ENCODE measurements at regions not wholly inside any gene's neighbourhood (a gene's known extent, or its start where the extent isn't known, plus 50 kb on each side); places are given as distances from the start of the nearest gene placed in this dataset.
"Not testable (repeated sequence)": the region's sequence is repeated elsewhere in the genome, so short reads cannot be mapped to it uniquely, and the experiment has no call there.

GRCh38 chrX:10676235-10676957 is 56.0 kb upstream of the MID1 start:
- in situ Hi-C loops (cut with MboI; ENCODE audit: low sequenced_read_pairs) = no loop called here

- in situ Hi-C loops (cut with MboI; ENCODE audit: low sequenced_read_pairs) = no loop called here
These were observed 57.1 kb upstream of the MID1 start for GRCh38 chrX:10677490-10677889.

- in situ Hi-C loops (cut with MboI; ENCODE audit: low sequenced_read_pairs) = no loop called here
These were observed 59.0 kb upstream of the MID1 start for GRCh38 chrX:10679387-10679786.

- in situ Hi-C loops (cut with MboI; ENCODE audit: low sequenced_read_pairs) = no loop called here
These were observed 60.8 kb upstream of the MID1 start for GRCh38 chrX:10681167-10681566.

- in situ Hi-C loops (cut with MboI; ENCODE audit: low sequenced_read_pairs) = not testable (repeated sequence)
These were observed 63.2 kb upstream of the MID1 start for GRCh38 chrX:10683631-10684030.

GRCh38 chrX:10685923-10686595 is 65.7 kb upstream of the MID1 start:
- in situ Hi-C loops (cut with MboI; ENCODE audit: low sequenced_read_pairs) = no loop called here

- in situ Hi-C loops (cut with MboI; ENCODE audit: low sequenced_read_pairs) = not testable (repeated sequence)
These were observed 71.4 kb upstream of the MID1 start for GRCh38 chrX:10691751-10692150.

- in situ Hi-C loops (cut with MboI; ENCODE audit: low sequenced_read_pairs) = no loop called here
These were observed 77.4 kb upstream of the MID1 start for GRCh38 chrX:10697616-10698317.

GRCh38 chrX:10698318-10698640 is 77.9 kb upstream of the MID1 start:
- in situ Hi-C loops (cut with MboI; ENCODE audit: low sequenced_read_pairs) = no loop called here

- in situ Hi-C loops (cut with MboI; ENCODE audit: low sequenced_read_pairs) = loop anchor here (25.0 kb wide), 1 partner anchor 515 kb away; no protein-coding TSS in a partner anchor
These were observed 81.6 kb upstream of the MID1 start for GRCh38 chrX:10702031-10702430.

- in situ Hi-C loops (cut with MboI; ENCODE audit: low sequenced_read_pairs) = loop anchor here (25.0 kb wide), 1 partner anchor 519 kb away; no protein-coding TSS in a partner anchor
These were observed 86.0 kb upstream of the MID1 start for GRCh38 chrX:10706342-10706741.

GRCh38 chrX:10707773-10708172 is 87.4 kb upstream of the MID1 start:
- in situ Hi-C loops (cut with MboI; ENCODE audit: low sequenced_read_pairs) = loop anchor here (25.0 kb wide), 1 partner anchor 520 kb away; no protein-coding TSS in a partner anchor

GRCh38 chrX:10709276-10709675 is 88.9 kb upstream of the MID1 start:
- in situ Hi-C loops (cut with MboI; ENCODE audit: low sequenced_read_pairs) = loop anchor here (25.0 kb wide), 1 partner anchor 522 kb away; no protein-coding TSS in a partner anchor

GRCh38 chrX:10714531-10714930 is 94.1 kb upstream of the MID1 start:
- in situ Hi-C loops (cut with MboI; ENCODE audit: low sequenced_read_pairs) = loop anchor here (25.0 kb wide), 1 partner anchor 527 kb away; no protein-coding TSS in a partner anchor

GRCh38 chrX:10722851-10723250 is 102.5 kb upstream of the MID1 start:
- in situ Hi-C loops (cut with MboI; ENCODE audit: low sequenced_read_pairs) = loop anchor here (25.0 kb wide), 1 partner anchor 536 kb away; no protein-coding TSS in a partner anchor

GRCh38 chrX:10725071-10725470 is 104.7 kb upstream of the MID1 start:
- in situ Hi-C loops (cut with MboI; ENCODE audit: low sequenced_read_pairs) = no loop called here

GRCh38 chrX:10726647-10727046 is 106.3 kb upstream of the MID1 start:
- in situ Hi-C loops (cut with MboI; ENCODE audit: low sequenced_read_pairs) = no loop called here

- in situ Hi-C loops (cut with MboI; ENCODE audit: low sequenced_read_pairs) = no loop called here
These were observed 108.5 kb upstream of the MID1 start for GRCh38 chrX:10728806-10729389.

GRCh38 chrX:10739426-10739825 is 119.0 kb upstream of the MID1 start:
- in situ Hi-C loops (cut with MboI; ENCODE audit: low sequenced_read_pairs) = no loop called here

- in situ Hi-C loops (cut with MboI; ENCODE audit: low sequenced_read_pairs) = no loop called here
These were observed 120.6 kb upstream of the MID1 start for GRCh38 chrX:10741003-10741402.

- in situ Hi-C loops (cut with MboI; ENCODE audit: low sequenced_read_pairs) = no loop called here
These were observed 121.2 kb upstream of the MID1 start for GRCh38 chrX:10741550-10741949.

All from HL-60/S4 (cell line).